HS-5 (cell line): ENCODE measurements at regions not wholly inside any gene's neighbourhood (a gene's known extent, or its start where the extent isn't known, plus 50 kb on each side); places are given as distances from the start of the nearest gene placed in this dataset.

Experiments
- DNase-seq: peaks from one replicate; pipeline ENCODE4 v3.0.0-alpha.2; 2012; ENCODE audit warnings: low read depth

DNA sequence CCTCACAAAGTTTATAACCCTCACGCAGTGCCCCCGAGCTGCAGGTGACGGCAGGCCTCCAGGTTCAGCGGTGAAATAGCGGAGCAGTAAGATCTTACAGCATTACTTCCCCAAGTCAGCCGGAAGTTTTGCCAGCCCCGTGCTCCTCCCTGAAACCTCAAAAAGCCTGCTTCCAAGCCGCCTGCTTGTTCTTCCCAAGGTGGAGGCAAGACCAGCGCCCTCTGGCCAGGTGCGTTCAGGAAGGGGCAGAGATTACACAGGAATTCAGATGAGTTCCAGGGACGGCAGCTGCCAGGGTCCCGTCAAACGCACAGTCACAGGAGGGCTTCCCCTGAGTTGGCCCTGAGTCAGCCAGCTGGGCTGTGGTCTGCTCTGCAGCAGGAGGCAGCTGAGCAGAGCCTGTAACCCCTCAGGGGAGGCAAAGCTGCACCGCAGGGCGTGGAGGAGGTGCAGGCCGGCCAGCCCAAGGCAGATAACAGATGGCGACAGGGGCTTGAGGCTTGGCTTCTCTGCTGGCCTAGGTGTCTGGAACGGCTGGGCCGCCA lies 124.1 kb upstream of the RPS6KA2 start:
- DNase-seq: no peak

DNA sequence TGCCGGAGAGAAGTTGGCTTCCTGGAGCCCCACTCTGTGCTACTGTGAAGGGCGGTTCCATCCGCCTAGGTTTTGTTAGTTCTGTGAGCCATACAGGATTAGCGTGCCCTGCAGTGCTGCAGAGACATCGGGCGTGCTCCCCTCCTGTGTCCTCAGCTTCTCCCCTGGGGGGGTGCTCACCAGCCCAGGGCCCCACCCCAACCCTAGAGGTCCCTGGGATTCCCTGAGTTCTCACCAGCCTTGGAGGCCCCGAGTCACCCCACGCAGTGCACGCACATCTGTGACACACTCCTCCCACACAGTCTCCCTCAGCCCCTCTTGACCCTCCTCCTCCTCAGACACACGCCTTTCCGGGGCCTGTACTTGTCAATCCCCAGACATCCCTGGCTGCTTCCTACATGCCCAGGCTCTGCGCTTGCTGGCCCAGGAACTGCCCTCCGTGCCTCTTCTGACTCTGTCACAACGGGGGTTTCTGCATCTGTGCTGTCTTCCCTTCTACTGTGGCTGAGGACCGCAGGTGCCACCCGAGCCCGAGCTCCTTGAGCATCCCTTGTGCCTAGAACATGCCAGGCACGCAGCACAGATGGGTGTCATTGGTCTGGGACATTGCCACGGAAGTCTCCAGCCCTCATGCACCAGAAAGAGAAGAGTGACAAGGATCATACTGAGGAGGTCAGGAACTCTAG lies 123.2 kb upstream of the RPS6KA2 start:
- DNase-seq: no peak

DNA sequence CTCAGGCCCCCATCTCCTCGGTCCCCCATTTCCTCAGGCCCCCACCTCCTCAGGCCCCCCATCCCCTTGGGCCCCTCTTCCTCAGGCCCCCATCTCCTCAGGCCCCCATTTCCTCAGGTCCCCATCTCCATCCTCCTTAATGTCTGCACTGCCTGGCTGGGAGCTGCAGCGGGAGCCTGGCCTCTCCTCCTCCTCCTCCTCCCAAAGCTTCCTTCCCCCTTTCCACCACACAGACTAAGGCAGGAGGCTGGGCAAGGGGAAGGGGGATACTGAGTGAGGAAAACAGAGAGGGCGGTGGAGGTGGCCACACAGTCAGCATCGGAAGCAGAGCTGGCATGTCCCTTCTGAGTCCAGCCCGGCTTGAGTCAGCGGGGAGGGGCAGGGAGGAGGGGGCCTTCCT lies 122.6 kb upstream of the RPS6KA2 start:
- DNase-seq: no peak

DNA sequence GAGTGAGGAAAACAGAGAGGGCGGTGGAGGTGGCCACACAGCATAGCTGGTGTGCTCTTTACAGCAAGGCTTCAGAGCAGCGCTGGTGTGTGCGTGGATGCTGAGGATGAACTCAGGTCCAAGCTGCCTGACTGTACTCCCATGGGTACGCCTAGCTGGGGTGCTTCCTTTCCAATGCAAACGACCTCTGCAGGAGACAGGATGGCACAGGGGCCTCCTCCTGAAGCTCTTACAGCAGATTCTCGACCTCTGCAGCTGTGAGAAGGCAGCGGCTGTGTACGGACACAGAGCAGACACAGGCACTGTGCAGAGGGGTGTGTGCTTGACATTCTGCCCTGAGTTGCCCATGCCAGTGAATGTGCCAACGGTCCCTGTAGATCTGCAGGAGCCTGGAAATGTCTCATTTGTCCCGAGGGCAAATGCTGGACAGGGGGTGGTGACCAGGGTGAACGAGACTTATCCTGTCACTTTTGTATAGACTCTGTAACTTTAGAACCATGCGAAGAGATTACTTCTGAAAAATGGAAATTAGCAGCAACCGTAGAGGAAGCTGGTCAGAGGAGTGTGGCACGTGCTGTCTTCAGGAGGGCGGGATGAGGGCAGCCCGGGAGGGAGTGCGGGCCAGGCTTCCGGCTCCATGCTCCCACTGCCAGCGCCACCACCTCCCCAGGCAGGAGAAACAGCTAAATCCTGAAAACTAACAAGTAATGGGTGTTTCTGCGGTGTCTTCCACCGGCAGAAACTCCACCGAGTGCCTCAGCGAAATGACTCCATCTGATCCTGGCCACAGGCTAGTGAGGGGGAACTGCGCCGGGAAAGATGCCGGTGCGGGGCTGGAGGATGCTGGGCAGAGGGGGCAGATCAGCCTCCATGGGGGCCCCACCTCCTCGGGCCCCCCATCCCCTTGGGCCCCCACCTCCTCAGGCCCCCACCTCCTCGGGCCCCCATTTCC lies 120.9 kb upstream of the RPS6KA2 start:
- DNase-seq: no peak

DNA sequence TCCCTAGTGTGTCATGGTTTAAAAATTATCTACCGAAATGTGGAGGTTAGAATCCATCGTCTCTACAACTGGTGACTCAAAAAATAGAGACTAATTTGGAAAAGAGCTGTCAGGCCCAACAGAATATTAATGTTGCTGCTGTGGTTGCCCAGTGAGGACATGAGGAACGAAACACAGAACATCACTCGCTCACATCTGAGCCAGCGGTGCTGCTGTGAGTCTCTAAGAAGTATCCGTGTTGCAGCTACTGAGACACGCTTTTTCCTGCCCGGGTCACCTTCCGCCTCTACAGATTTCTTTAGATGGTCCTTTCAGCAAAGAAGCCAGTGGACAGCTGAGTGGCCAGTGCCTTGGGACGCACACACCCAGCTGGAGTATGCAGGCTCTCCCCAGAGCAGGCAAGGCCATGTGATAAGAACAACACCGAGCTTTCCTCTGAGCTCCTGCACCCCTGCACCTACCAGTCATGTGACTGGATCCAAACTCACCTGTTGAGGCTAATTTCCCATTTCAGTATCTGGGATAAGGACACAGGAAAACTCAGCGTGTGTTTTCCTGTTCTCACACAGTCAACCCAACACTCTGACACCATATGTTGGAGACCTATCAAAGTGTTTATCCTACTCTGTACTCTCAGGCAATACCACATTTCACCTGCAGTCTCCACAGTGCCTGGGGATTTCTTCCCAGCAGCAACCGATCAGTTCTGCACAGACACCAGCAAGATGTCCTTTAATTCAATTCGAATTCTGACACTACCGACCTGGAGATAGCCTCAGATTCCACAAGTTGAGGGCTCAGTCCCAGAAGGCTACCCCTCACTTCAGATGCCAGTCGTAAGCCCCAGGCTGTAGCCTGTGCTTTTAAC lies 119.0 kb upstream of the RPS6KA2 start:
- no peak for DNase-seq

DNA sequence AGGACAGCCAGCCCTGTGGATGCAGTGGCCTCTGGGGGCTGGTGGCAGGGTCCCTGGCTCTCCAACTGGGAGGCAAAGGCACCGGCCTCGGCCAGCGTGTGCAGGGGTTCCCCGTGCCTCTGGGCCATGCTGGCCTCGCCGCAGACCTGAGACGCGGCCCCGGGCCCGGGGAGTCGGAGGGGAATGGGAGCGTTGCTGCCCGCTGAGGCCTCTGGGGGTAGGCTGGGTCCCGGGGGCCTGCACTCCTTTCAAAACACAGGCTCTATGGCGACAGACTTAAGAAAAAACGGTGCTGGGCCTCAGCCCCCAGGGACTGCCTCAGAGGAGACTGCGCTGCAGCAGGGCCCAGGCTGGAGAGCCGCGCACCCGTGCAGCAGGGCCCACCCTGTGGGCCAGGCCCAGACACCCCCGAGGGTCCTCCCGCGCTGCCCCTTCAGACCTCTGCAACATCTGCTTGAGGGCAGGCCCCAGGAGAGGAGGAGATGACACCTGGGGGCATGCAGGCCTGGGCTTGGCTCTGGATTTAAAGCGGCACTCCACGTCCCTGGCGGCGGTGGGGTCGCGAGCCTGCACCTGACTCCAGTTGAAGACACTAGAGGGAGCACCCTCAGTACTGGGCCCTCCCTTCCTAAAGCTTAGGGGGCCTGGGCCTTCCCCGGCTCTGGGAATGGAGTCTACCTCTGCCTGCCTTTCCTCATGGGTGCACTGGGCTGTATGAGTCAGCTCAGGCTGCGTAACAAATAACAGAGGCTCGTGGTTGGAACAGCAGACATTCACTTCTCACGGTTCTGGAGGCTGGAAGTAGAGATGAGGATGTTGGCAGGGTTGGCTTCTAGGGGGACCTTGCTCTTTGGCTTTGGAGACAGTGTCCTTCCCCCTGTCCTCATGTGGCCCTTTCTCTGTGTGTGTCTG lies 117.4 kb upstream of the RPS6KA2 start:
- DNase-seq: no peak

DNA sequence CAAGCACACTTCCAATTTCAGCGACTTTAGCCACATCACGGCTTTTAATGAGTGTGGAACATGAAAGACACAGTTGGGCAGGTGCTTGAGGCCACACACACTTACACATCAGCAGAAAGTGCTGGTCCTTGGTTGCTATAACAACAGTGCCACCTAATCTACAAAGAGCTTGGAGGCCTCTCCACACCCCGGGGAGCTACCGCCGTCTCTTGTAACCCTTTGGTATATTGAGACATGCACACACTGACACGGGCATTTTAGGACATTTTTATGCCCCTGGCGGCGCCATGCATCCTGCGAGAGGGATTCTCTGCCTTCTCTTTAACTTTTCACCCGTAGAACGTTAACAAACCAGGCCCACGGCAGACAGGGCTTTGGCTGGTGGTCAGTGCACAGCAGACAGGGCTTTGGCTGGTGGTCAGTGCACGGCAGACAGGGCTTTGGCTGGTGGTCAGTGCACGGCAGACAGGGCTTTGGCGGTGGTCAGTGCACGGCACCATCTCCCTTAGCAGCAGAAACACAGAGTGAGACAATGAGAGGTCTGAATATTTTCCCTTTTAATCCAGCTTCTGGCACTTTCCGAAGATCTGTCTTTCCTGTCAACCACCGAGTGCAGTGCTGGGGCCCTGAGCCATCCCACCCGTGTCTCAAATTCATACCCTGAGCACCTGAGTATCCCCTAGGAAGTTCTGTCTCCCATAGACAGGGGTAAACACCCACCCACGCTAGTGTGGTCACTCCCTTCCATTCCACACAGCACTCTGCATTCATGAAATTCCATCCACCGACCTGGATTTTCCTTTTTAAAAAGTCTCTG lies 116.6 kb upstream of the RPS6KA2 start:
- no peak for DNase-seq

DNA sequence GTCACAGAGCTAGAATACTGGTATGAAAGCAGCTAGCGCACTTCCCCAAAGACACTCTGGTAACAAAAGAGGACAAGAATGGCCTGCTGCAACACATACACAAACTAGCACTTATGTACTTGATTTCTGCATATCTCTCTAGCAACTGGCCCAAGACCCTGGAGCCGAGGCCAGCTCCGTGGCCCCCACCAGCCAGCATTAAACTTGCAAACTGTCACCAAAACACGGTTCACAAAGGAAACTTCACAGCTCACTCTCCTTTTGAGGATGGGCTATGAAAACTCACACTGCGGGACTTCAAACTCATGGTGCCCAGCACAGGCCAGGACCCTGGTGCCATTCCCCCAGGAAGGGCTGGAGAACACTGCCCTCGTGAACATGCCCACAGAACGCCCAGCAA lies 115.9 kb upstream of the RPS6KA2 start:
- DNase-seq: no peak

DNA sequence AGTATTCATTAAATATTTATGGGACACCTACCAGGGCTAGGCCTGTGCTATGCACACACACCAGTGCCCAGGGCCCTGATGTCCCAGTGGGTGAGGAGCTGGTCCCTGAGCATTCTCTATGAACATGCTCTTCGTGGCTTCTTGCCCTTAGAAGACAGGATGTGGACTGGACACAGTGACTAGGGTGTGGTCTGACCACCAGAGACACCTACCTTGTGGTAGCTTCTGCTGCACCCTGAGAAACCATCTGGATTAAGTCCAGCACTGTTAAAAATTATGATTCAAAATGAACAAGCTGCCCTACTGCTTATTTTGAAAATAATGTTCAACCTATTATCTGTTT lies 112.9 kb upstream of the RPS6KA2 start:
- DNase-seq: no peak

DNA sequence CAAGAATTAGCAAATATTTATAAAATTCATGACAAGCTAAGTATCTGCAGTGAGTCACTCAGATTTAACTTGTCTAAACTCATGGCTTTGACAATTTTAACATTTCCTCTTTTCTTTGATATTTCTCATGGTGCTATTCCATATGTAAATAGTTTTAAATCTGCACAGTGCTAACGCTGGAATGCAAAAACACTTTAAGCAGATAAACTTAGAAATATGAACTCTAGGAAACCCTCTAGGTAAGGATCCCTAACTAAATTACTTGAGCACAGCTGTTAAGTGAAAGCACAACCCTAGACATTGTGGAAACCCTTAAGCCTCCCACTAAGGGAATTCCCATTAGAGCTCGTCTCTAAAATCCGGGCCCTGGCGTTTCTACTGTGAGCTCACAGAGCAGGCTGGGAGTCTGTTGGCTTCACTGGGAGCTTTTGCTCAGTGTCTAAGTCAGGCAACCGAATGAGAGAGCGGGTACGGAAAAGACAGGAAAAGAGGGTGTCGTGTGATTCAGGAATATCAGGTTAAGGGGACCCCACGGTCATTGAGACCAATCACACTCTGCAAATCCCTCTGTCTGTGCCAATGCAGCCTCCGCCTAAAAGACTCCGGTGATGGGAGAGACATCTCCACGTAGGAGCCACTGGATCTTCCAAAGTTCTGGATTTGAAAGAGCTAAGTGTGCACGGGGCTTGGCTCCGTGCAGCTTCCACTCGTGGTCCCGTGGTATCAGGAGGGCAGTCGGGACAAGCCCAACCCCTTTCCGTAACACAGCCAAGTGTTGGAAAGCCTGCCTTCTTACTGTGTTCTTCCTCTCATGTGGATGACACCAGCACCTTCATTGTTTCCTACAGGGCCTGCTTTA lies 112.3 kb upstream of the RPS6KA2 start:
- no peak for DNase-seq

DNA sequence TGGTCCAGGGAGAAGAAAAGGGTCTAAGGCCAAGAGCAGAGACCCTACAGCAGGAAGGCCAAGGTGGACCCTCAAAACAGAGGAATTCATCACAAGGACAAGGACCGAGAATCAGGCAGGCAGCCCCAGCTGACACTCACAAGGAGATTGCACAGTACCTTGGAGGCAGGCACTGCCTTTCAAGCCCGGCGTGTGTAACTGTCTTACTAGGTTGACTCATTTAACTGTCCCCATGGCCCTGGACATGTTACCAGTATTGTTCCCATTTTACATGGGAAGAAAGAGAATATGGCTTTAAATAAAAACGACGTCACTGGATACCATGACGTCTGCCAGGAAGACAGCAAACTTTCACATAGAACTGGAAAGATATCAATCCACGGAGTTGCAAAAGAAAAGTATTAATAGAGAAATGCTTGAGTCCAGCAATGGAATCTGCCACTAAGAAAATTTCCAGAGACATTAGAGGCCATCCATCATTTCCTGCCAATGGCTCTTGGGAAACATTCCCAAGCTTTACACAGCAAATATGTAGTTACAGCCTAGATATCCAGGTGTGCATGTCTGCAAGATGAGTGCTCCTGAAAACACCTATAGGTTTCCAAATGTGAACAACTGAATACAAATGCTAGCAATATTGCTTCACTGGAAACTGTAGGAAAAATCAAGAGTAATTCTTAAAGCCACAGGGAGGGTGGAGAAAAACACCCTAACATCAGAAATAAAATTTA lies 111.5 kb upstream of the RPS6KA2 start:
- DNase-seq: no peak

DNA sequence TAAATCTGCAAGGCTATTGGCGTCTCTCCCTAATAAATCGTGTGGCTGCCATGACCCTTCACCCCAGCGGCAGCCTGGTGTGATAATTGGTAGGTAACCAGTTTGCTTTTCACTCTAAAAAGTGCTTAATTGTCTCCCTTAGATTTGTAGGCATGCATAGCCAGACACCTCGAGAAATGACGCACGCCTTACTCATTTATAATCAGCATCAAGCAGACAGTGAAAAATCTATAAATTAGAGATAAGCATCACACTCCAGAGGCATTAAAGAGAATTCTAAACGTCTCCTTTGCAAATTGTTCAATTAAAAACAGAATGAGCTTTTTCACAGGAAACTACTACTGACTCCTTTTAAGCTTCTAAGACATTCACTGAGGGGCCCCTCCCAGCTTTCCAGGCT lies 110.2 kb upstream of the RPS6KA2 start:
- no peak for DNase-seq

DNA sequence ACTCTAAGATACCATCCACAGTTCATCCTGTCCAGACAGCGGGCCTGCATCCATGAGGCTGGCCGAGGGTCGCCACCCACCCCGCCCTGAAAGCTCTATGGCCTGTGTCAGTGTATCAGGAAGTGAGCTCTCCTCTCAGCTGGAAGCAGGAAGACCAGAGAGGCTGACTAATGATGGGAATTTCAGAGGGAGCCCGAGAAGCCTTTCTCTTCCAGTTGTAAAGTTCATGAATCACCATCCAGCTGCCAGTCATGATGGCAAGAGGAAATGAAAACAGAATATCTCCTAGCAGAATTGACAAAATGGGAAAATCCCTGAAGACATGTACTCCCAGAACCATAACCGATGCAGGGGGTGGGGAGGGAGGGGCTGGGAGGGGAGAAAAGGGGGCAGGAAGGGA lies 109.6 kb upstream of the RPS6KA2 start:
- DNase-seq: peak; percentile 45

DNA sequence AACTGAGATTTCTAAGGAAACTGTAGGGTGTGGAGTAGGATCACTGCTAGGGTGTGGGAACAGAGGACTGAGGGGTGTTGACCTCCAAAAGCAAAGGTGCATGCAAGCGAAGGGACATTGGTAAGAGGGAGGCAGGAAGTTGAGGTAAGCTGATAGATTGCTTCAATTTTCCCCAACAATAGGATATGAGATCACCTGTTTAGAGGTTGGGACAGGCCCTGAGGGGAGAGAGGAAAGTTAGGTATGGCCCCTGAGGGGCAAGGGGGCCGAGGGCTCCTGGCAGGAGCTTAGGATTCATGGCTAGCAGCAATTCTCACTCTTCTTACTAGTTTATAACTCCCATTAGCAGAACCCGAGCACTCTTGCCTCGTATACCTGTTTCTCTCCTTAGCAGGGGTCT lies 106.8 kb upstream of the RPS6KA2 start:
- no peak for DNase-seq

DNA sequence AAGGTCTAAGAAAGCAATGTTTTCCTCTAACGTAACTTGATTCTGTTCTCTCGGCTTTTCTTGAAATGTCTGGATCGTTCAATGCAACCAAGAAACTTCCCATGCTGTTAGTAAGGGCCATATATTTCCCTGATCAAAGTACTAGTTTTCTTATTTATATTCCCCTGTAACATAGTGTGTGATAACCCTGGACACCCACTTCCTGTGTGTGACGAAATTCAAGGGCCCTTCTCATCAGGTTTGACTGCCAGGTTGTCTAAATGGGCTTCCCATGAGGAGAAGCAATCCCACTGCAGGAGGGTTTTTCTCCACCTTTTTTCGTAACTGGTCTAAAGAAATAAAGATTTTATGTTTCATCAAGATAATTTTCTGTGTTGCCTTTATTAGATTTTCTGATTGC lies 102.6 kb upstream of the RPS6KA2 start:
- DNase-seq: no peak

DNA sequence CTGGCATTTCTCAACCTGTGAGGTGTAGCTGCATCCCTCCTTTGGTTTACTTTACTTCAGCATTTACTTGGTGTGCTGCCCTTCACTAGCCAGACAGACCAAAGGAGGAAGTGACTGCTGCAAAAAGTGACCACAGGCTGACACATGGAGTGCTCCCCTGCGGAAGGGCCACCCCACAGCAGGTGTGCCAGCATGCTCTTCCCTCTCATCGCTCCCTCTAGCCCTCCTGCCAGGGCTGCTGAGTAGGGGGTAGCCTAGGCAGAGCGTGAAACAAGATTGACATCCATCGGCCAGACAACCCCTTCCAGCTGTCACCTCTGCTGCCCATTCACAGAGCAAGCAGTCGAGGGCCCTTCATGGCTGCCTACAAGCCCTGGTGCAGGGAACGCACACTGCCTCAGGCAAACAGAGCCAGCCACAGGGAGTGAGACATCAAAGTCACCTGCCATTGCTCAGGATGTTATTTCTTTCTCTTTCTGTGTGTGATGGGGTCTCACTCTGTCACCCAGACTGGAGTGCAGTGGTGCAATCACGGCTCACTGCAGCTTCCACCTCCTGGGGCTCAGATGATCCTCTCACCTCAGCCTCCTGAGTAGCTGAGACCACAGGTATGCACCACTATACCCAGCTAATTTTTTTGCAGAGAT lies 102.0 kb upstream of the RPS6KA2 start:
- DNase-seq: no peak

DNA sequence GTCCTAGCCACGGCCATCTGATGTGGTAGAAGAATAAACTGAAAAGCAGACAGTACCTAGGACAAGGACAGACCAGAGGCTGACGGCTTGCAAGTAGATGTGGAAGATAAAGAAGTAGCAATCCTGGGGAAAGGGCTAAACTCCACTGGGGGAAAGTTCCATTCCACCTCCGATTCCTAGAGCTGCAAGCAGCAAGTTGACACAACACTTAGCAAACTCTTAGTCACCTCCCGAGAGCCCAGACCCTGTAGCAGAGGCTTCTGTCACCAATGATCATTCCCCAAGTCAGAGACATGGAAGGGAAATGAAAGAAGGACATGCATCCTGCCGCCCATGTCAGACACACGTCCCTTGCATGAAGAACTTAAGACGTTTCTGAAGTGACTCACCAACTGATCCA lies 99.2 kb upstream of the RPS6KA2 start:
- no peak for DNase-seq

DNA sequence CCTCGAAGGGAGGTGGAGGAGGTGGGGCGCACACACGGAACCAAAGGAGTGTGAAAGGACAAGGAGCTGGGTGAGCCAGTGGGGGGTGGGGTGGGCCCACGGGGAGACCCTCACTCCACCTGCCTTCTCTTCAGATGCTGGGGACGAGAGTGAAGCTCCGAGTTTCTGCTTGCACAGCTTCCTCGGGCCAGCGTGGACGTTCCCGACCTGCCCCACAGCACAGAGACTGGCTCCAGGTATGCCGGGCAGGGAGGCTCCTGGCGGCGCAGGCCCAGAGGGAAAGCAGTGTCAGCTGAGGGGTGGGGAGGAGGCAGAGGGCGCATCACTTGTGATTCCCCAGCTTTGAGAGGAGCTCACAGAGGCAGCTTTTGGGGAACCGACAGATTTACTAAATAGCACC lies 98.5 kb upstream of the RPS6KA2 start:
- no peak for DNase-seq
